ENCODE measurements at regions not wholly inside any gene's neighbourhood (a gene's known extent, or its start where the extent isn't known, plus 50 kb on each side); places are given as distances from the start of the nearest gene placed in this dataset.

- no peak for DNase-seq (ENCODE audit: unreplicated experiment)
- POLR2A ChIA-PET: interaction anchor here (0.6 to 1.8 kb wide), 3 partner anchors 52 to 97 kb away, joined by 3 to 6 read pairs (median 3); partner anchors contain the start of gene NBL1
- no peaks in the 10 kb centered on the region for H3K9me3 Mint-ChIP-seq (ENCODE audit: unreplicated experiment)
- CTCF ChIA-PET: interaction anchor here (0.6 to 1.6 kb wide), 5 partner anchors 10 to 63 kb away, joined by 3 to 5 read pairs (median 3); no protein-coding TSS in a partner anchor
- intact Hi-C loops (cut with micrococcal nuclease): no loop called here
- no peak overlapping the region for H3K27ac Mint-ChIP-seq (ENCODE audit: low read depth, unreplicated experiment)
- BruUV-seq (replicated peaks): no TSS peak
- H3K27me3 Mint-ChIP-seq (ENCODE audit: insufficient read depth, unreplicated experiment): no peaks in the 10 kb centered on the region
- TF ChIP-seq CTCF (IDR thresholded peaks at IDR 0.05; ENCODE audit: unreplicated experiment): no peak
- H3K4me3 Mint-ChIP-seq (ENCODE audit: unreplicated experiment): no peak overlapping the region
- peaks cover 1% of the 10 kb centered on the region for H3K36me3 Mint-ChIP-seq (ENCODE audit: insufficient read depth, unreplicated experiment)
- peaks cover 7% of the 10 kb centered on the region for H3K4me1 Mint-ChIP-seq (ENCODE audit: insufficient read depth, unreplicated experiment)
Measured at GRCh38 chr1:19591482-19592091, 52.5 kb upstream of the NBL1 start.

DNA sequence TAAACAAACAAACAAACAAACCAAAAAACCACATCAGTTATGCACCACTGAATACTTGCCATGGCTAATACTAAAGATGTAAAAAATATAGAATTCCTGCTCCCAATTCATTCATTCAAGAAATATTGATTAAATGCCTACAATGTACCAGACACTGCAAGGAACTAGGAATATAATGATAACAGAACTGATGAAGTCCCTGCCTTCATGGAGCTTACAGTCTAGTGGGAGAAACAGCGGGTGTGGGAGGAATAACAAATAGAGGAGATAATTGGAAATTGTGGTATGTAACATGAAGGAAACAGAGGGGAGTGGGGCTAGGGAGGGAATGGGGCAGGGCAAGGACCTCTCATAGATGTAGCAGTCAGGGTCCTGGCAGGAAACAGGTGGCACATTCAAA, 58.6 kb upstream of the NBL1 start:
- Mint-ChIP-seq H3K4me3 (ENCODE audit: unreplicated experiment) (no peak overlapping the region), H3K4me1 (ENCODE audit: insufficient read depth, unreplicated experiment) (no peaks in the 10 kb centered on the region), H3K27me3 (ENCODE audit: insufficient read depth, unreplicated experiment) (no peaks in the 10 kb centered on the region), H3K27ac (ENCODE audit: low read depth, unreplicated experiment) (no peak overlapping the region), H3K9me3 (ENCODE audit: unreplicated experiment) (no peaks in the 10 kb centered on the region), H3K36me3 (ENCODE audit: insufficient read depth, unreplicated experiment) (no peaks in the 10 kb centered on the region)
- intact Hi-C loops (cut with micrococcal nuclease): no loop called here
- CTCF ChIA-PET: interaction anchor here (0.7 to 1.0 kb wide), 2 partner anchors 76 to 194 kb away, joined by 4 to 7 read pairs; no protein-coding TSS in a partner anchor
- no peak for DNase-seq (ENCODE audit: unreplicated experiment)
- BruUV-seq (replicated peaks): no TSS peak
- POLR2A ChIA-PET: no interaction called here
- no peak for TF ChIP-seq CTCF (IDR thresholded peaks at IDR 0.05; ENCODE audit: unreplicated experiment)

- no peaks in the 10 kb centered on the region for H3K9me3 Mint-ChIP-seq (ENCODE audit: unreplicated experiment)
- H3K36me3 Mint-ChIP-seq (ENCODE audit: insufficient read depth, unreplicated experiment): no peaks in the 10 kb centered on the region
- no peaks in the 10 kb centered on the region for H3K4me1 Mint-ChIP-seq (ENCODE audit: insufficient read depth, unreplicated experiment)
- TF ChIP-seq CTCF (IDR thresholded peaks at IDR 0.05; ENCODE audit: unreplicated experiment): peak; percentile 57
- peak; percentile 71 for DNase-seq (ENCODE audit: unreplicated experiment)
- intact Hi-C loops (cut with micrococcal nuclease): loop anchor here (1.0 to 5.0 kb wide), 4 partner anchors 70 to 191 kb away; no protein-coding TSS in a partner anchor
- no peak overlapping the region for H3K4me3 Mint-ChIP-seq (ENCODE audit: unreplicated experiment)
- BruUV-seq (replicated peaks): no TSS peak
- H3K27ac Mint-ChIP-seq (ENCODE audit: low read depth, unreplicated experiment): no peak overlapping the region
- H3K27me3 Mint-ChIP-seq (ENCODE audit: insufficient read depth, unreplicated experiment): peaks cover 16% of the 10 kb centered on the region
- CTCF ChIA-PET: interaction anchor here (0.6 to 1.8 kb wide), 20 partner anchors 9 to 239 kb away, joined by 3 to 6 read pairs (median 3); no protein-coding TSS in a partner anchor
- POLR2A ChIA-PET: interaction anchor here (1.2 to 1.6 kb wide), 2 partner anchors 11 to 14 kb away, joined by 4 to 5 read pairs; a partner anchor contains a TSS
Measured at GRCh38 chr1:19582318-19582717, 61.8 kb upstream of the NBL1 start.

GRCh38 chr1:19581381-19581780, 62.7 kb upstream of the NBL1 start:
- CTCF ChIA-PET: interaction anchor here (0.7 to 1.7 kb wide), 12 partner anchors 8 to 218 kb away, joined by 3 to 6 read pairs (median 4); no protein-coding TSS in a partner anchor
- Mint-ChIP-seq H3K27ac (ENCODE audit: low read depth, unreplicated experiment) (no peak overlapping the region), H3K4me3 (ENCODE audit: unreplicated experiment) (no peak overlapping the region), H3K27me3 (ENCODE audit: insufficient read depth, unreplicated experiment) (peaks cover 24% of the 10 kb centered on the region), H3K9me3 (ENCODE audit: unreplicated experiment) (no peaks in the 10 kb centered on the region), H3K4me1 (ENCODE audit: insufficient read depth, unreplicated experiment) (peaks cover 5% of the 10 kb centered on the region), H3K36me3 (ENCODE audit: insufficient read depth, unreplicated experiment) (no peaks in the 10 kb centered on the region)
- DNase-seq (ENCODE audit: unreplicated experiment): no peak
- POLR2A ChIA-PET: interaction anchor here (0.6 to 1.4 kb wide), 3 partner anchors 15 to 59 kb away, joined by 3 to 5 read pairs (median 4); a partner anchor contains a TSS
- intact Hi-C loops (cut with micrococcal nuclease): loop anchor here (5.0 kb wide), 1 partner anchor 71 kb away; no protein-coding TSS in a partner anchor
- BruUV-seq (replicated peaks): no TSS peak
- no peak for TF ChIP-seq CTCF (IDR thresholded peaks at IDR 0.05; ENCODE audit: unreplicated experiment)

All from MCF 10A (cell line).